Prostate gland (tissue), 2 donors: ENCODE measurements at regions not wholly inside any gene's neighbourhood (a gene's known extent, or its start where the extent isn't known, plus 50 kb on each side); places are given as distances from the start of the nearest gene placed in this dataset.

Source experiments
- POLR2AphosphoS5 ChIP-seq: sonication (generic); formaldehyde crosslinking; IDR thresholded peaks from one replicate; pipeline ENCODE4 v1.6.1; 2017; ENCODE audit warnings: antibody characterized with exemption
- TF ChIP-seq, protein P1 (sequence below), 4 experiments: fragments of 200-600 bp in 2 of 4; fragments of 450-650 bp in 2 of 4; sonication (generic) in 2 of 4; IDR thresholded peaks; 1 replicate in 3 of 4; 2 replicates in 1 of 4; pipeline ENCODE4 v1.5.1; 2016 to 2019; ENCODE audit warnings: antibody characterized with exemption in 4 of 4, mild to moderate bottlenecking in 2 of 4, moderate library complexity in 2 of 4

DNA sequence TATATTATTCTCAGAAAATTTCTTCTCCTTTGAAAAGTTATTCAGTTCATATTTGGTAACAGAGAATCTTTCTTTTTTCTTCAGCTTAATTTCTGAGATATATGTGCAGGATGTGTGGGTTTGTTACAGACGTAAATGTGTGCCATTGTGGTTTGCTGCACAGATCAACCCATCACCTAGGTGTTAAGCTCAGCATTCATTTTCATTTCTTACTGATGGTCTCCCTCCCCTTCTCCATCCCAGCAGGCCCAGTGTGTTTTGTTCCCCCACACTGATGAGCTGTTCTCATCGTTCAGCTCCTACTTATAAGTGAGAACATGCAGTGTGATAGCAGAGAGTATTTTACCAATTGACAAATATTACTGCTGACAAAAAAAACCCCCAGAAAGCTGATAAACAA, 330.0 kb upstream of the CHD1 start:
- TF ChIP-seq, protein P1, sequence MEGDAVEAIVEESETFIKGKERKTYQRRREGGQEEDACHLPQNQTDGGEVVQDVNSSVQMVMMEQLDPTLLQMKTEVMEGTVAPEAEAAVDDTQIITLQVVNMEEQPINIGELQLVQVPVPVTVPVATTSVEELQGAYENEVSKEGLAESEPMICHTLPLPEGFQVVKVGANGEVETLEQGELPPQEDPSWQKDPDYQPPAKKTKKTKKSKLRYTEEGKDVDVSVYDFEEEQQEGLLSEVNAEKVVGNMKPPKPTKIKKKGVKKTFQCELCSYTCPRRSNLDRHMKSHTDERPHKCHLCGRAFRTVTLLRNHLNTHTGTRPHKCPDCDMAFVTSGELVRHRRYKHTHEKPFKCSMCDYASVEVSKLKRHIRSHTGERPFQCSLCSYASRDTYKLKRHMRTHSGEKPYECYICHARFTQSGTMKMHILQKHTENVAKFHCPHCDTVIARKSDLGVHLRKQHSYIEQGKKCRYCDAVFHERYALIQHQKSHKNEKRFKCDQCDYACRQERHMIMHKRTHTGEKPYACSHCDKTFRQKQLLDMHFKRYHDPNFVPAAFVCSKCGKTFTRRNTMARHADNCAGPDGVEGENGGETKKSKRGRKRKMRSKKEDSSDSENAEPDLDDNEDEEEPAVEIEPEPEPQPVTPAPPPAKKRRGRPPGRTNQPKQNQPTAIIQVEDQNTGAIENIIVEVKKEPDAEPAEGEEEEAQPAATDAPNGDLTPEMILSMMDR (IDR thresholded peaks at IDR 0.05), result no peak
- TF ChIP-seq POLR2AphosphoS5, result no peak
